Testis (tissue), 2 donors: ENCODE measurements at regions not wholly inside any gene's neighbourhood (a gene's known extent, or its start where the extent isn't known, plus 50 kb on each side); places are given as distances from the start of the nearest gene placed in this dataset.
"Not testable (repeated sequence)": the region's sequence is repeated elsewhere in the genome, so short reads cannot be mapped to it uniquely, and the experiment has no call there.

Experiments used
- DNase-seq: peaks from one replicate; pipeline ENCODE4 v3.0.0-alpha.2; 2019
- H3K27ac ChIP-seq, 2 donors: fragments of 200-600 bp; sonication (generic); one replicate each; pipeline ENCODE4 v1.5.1; 2019
- H3K27me3 ChIP-seq: fragments of 200-600 bp; sonication (generic); one replicate; pipeline ENCODE4 v1.5.1; 2019
- H3K36me3 ChIP-seq: fragments of 200-600 bp; sonication (generic); one replicate; pipeline ENCODE4 v1.5.1; 2017; ENCODE audit warnings: low read depth; ENCODE audit errors: missing control alignments
- H3K4me1 ChIP-seq: fragments of 200-600 bp; sonication (generic); one replicate; pipeline ENCODE4 v1.5.1; 2019
- H3K4me3 ChIP-seq, 2 donors: fragments of 200-600 bp; sonication (generic); one replicate each; pipeline ENCODE4 v1.5.1; 2017 to 2019
- H3K9me3 ChIP-seq: fragments of 200-600 bp; sonication (generic); one replicate; pipeline ENCODE4 v1.5.1; 2017
- CTCF ChIP-seq, 3 experiments: fragments of 450-650 bp in 2 of 3; fragments of 200-600 bp in 1 of 3; sonication (generic) in 1 of 3; IDR thresholded peaks; one replicate each; pipeline ENCODE4 v1.5.1; 2016 to 2019; ENCODE audit warnings: antibody characterized with exemption in 3 of 3, mild to moderate bottlenecking in 2 of 3, moderate library complexity in 1 of 3
- POLR2A ChIP-seq: fragments of 450-650 bp; IDR thresholded peaks from one replicate; pipeline ENCODE4 v1.6.1; 2017; ENCODE audit warnings: antibody characterized with exemption, mild to moderate bottlenecking, moderate library complexity
- WGBS, 2 donors: methylation state at CpG; one replicate each; pipeline ENCODE4 v1.1.5; 2018; 5-methylcytosine and 5-hydroxymethylcytosine counted together
- intact Hi-C: fragments of 100-400 bp; cut with DNase I; formaldehyde crosslinking; loops from one replicate; pipeline ENCODE4 v1.15.1; 2023; ENCODE audit warnings: low total_unique reads

- H3K4me1 ChIP-seq, result no peaks in the 10 kb centered on the region
- H3K4me3 ChIP-seq, result no peak overlapping the region
- TF ChIP-seq CTCF (IDR thresholded peaks at IDR 0.05) (no peak), POLR2A (no peak)
- 81 to 82% methylated on average over 3 of the region's 3 CpGs for WGBS, 2 donors
- H3K9me3 ChIP-seq, result no peaks in the 10 kb centered on the region
- H3K27me3 ChIP-seq, result no peaks in the 10 kb centered on the region
- no peak for DNase-seq
- no peaks in the 10 kb centered on the region for H3K36me3 ChIP-seq
- intact Hi-C loops, result no loop called here
- no peak overlapping the region for H3K27ac ChIP-seq
Observed at GRCh38 chr15:39028069-39028468, 463.5 kb upstream of the RASGRP1 start.

GRCh38 chr15:39029741-39030140 is 465.1 kb upstream of the RASGRP1 start:
- TF ChIP-seq POLR2A (no peak), CTCF (IDR thresholded peaks at IDR 0.05) (no peak)
- intact Hi-C loops, result no loop called here
- Histone ChIP-seq H3K9me3 (no peaks in the 10 kb centered on the region), H3K27ac (no peak overlapping the region), H3K27me3 (no peaks in the 10 kb centered on the region), H3K4me1 (no peaks in the 10 kb centered on the region), H3K4me3 (no peak overlapping the region), H3K36me3 (no peaks in the 10 kb centered on the region)
- no peak for DNase-seq
- 94 to 100% methylated on average over 1 of the region's 1 CpG for WGBS, 2 donors

GRCh38 chr15:39030291-39031070 is 465.9 kb upstream of the RASGRP1 start:
- Histone ChIP-seq H3K4me3 (no peak overlapping the region), H3K9me3 (no peaks in the 10 kb centered on the region), H3K27ac (no peak overlapping the region), H3K4me1 (no peaks in the 10 kb centered on the region), H3K36me3 (no peaks in the 10 kb centered on the region), H3K27me3 (no peaks in the 10 kb centered on the region)
- intact Hi-C loops, result no loop called here
- WGBS, 2 donors, result 87 to 95% methylated on average over 6 of the region's 6 CpGs
- no peak for DNase-seq
- TF ChIP-seq CTCF (IDR thresholded peaks at IDR 0.05), result no peak
- no peak for TF ChIP-seq POLR2A

- H3K4me3 ChIP-seq, result no peak overlapping the region
- H3K36me3 ChIP-seq, result no peaks in the 10 kb centered on the region
- H3K4me1 ChIP-seq, result no peaks in the 10 kb centered on the region
- no peaks in the 10 kb centered on the region for H3K9me3 ChIP-seq
- 71 to 77% methylated on average over 4 of the region's 4 CpGs for WGBS, 2 donors
- no peaks in the 10 kb centered on the region for H3K27me3 ChIP-seq
- DNase-seq, result no peak
- TF ChIP-seq CTCF (IDR thresholded peaks at IDR 0.05), result no peak
- TF ChIP-seq POLR2A, result no peak
- no peak overlapping the region for H3K27ac ChIP-seq
- intact Hi-C loops, result no loop called here
Observed at GRCh38 chr15:39031596-39031995, 467.0 kb upstream of the RASGRP1 start.

GRCh38 chr15:39034816-39035215 is 470.2 kb upstream of the RASGRP1 start:
- TF ChIP-seq CTCF (IDR thresholded peaks at IDR 0.05) (no peak), POLR2A (no peak)
- 85 to 91% methylated on average over 2 of the region's 2 CpGs for WGBS, 2 donors
- no peak overlapping the region for H3K4me3 ChIP-seq
- no peaks in the 10 kb centered on the region for H3K36me3 ChIP-seq
- intact Hi-C loops, result no loop called here
- no peaks in the 10 kb centered on the region for H3K4me1 ChIP-seq
- no peak overlapping the region for H3K27ac ChIP-seq
- no peaks in the 10 kb centered on the region for H3K9me3 ChIP-seq
- no peaks in the 10 kb centered on the region for H3K27me3 ChIP-seq
- DNase-seq, result no peak

GRCh38 chr15:39037611-39038010 is 473.0 kb upstream of the RASGRP1 start:
- H3K9me3 ChIP-seq, H3K27ac ChIP-seq, H3K36me3 ChIP-seq, DNase-seq, H3K27me3 ChIP-seq, H3K4me3 ChIP-seq, H3K4me1 ChIP-seq, intact Hi-C loops: not testable (repeated sequence)
- 87 to 91% methylated on average over 2 of the region's 2 CpGs for WGBS, 2 donors
